DMS153 treated with DMSO at 0.1 percent for 48 hours (cell line): ENCODE measurements at regions not wholly inside any gene's neighbourhood (a gene's known extent, or its start where the extent isn't known, plus 50 kb on each side); places are given as distances from the start of the nearest gene placed in this dataset.

Source experiments
- DNase-seq: peaks from one replicate; lab custom pipeline; 2025; ENCODE audit not compliant: unreplicated experiment; lab: John Stamatoyannopoulos, UW

DNA sequence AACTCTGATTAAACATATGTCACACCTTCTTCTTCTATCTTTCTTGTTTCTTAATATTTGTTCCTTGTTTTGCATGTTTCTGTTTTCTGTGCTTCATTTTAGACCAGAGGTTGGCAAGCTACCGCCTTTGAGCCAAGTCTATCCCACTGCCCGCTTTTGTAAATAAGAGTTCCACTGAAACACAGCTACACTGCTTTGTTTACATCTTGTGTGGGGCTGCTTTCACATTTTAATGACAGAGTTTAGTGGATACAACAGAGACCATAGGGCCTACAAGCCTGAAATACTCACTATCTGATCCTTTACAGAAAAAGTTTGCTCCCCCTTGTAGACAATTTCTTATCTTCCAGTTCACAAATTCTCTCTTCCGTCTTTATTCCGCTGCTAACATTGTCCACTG, 109.4 kb upstream of the SPACA1 start:
- DNase-seq: no peak

DNA sequence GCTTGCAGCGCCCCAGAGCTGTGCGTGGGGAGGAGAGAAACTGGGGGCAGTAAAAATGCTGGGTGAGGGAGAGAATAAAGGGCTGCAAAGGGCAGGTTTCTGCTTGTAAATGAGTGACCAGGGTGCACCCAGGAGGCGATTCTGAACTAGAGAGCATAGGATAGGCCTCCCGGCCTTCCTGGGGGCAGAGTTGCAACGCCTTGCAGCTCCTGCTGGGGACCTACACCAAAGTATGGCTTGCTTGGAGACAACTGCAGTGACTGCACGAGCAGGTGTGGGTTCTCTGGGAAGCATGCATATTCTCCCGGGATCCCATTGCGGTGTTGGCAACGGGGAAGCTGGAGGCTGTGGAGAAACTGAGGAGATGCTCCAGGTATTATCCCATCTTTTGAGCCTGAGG, 111.6 kb upstream of the SPACA1 start:
- no peak for DNase-seq

GRCh38 chr6:87935196-87935595, 112.4 kb upstream of the SPACA1 start:
- no peak for DNase-seq

DNA sequence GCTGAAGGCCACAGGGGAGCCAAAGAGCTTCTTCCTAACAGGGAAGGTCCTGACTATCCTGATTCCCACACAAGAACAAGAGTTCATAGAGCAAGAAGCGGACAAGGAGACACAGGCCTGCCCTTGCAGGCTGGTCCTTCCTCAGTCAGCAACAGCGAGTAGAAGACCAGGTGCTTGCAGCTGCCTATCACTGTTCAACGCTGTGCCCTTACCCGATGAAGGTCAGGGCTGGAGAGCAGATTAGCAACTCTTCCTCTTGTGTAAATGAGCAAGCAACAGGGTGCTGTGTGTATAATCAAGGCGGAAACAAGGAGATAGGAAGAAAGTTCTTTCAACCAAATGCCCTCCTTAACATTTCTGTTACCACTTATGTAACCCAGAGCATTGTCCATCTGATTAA, 115.3 kb upstream of the SPACA1 start:
- DNase-seq: no peak

DNA sequence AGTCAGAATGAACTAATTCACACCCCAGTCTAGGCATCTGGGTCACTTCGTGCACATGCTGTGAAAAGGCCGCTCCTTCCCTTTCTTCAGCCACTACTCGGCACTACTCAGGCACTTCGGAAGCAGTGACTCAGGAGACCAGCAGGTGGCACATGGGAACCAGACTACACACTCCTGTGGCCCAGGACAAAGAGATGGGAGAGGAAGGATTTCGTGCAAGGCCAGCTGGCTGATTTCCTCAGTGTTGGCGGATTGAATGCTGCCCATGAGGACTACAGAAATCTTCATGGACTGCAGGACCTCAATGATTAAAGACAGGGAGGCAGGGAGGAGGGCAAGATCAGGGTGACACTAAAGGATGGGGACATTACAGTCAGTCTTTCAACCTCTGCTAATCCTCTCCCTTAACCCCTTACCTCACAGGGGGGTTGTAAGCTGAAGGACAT, 117.8 kb upstream of the SPACA1 start:
- peak; percentile 94 for DNase-seq

DNA sequence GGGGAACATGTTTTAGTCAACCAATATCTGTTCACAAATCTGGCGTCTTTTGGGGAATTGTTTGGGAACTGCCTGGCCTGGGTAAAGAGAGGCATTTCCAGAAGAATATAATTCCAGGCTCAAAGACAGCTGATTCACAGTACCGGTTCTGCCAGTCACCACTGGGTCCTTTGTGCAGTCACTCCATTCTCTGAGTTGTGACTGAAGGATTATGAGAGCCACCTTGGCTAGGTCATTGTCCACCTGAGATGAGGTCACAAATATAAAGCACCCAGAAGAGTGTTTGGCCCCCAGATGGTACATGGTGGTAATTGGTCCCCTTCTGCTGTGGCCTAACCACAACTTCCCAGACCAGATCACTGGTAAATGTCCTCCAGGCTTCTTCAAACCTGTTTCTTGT, 121.0 kb upstream of the SPACA1 start:
- no peak for DNase-seq

DNA sequence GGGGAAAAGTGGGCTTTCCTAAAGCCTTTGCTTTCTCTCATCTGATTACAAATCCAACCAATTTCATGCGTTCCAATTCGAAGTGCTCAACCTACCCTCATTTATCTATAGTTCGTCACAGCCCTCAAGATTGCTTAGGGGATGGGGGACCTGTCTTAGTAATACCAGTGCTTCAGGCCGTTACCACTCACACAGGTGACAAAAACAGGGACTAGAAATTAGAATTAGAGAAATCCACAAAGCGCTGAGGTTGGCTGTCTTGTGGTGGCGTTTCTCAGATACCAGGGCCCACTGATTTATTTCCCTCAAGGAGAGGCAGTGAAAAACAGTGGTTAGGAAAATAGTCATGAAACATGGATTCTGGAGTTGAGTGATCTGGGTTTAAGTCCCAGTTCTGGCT, 121.6 kb upstream of the SPACA1 start:
- DNase-seq: no peak

GRCh38 chr6:87925373-87926060, 122.1 kb upstream of the SPACA1 start:
- no peak for DNase-seq

GRCh38 chr6:87923389-87924050, 124.1 kb upstream of the SPACA1 start:
- DNase-seq: no peak

GRCh38 chr6:87922947-87923330, 124.7 kb upstream of the SPACA1 start:
- no peak for DNase-seq

DNA sequence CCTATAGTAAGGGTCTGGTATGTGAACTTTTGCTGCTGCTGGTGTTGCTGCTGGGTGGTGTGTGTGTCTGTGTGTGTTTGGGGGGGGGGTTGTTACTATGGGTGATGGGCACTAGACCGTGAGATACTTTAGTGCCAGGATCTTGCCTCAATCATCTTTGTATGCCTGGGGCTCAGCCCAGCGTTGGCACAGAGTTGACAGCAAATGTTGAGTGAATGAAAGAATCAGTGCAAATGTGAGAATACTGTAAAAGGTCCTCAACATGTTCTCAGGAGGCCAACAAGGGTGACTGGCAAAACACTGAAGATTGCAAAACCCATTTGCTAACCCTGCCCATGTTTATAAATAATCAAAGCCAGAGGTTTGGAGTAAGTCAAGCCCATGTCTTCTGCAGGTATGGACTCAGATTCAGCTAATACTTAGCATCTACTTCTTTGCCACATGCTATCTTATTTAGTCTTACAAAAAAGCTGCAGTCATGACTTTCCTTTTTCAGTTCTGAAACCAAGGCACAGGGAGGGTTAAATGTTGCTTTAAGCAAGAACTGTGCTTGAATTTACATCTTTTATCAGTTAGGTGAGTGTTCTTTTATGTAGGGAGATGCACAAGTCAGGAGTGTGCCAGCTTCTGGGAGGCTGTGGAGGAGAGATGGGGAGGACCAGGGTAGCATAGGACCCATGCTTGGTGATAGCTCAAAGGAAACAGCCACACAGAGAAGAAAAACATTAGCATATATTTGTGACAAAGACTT, 125.3 kb upstream of the SPACA1 start:
- DNase-seq: no peak

DNA sequence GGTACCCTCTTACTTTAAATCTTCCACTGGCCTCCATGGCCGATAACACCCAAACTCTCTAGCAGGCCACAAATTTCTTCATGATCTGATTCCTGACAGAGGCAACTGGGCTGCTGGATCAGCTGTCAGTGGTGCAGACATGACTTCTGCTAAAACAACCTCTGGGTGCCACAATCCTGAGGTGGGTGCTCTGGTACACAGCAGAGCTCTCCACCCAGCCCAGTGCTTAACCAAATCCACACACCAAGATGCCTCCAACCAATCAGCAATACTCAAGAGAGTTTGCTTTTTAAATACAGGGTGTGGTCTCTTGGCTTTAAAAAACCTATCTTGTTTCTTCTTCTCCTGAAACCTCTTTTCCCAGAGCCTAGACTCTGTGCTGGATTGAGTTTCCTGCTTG, 126.6 kb upstream of the SPACA1 start:
- DNase-seq: no peak

DNA sequence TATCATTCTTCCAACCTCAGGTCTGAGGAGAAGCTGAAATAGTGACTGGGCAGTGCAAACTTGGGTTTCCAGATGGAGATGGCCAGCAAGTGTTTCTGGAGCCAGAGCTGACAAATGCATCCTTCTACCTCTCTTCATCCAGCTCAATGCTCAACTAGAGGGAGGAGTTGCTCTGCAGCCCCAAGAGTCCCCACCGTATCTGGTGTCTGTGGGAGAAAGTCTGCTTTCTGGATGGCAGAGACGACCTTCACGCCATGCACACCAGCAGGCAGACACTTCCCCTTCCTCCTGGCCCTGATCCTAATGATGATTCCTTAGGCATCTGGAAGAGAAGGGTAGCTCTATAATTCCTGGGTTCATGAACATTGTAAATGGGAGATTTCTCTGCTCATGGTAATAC, 127.4 kb upstream of the SPACA1 start:
- DNase-seq: no peak

GRCh38 chr6:87919416-87919815, 128.2 kb upstream of the SPACA1 start:
- no peak for DNase-seq

DNA sequence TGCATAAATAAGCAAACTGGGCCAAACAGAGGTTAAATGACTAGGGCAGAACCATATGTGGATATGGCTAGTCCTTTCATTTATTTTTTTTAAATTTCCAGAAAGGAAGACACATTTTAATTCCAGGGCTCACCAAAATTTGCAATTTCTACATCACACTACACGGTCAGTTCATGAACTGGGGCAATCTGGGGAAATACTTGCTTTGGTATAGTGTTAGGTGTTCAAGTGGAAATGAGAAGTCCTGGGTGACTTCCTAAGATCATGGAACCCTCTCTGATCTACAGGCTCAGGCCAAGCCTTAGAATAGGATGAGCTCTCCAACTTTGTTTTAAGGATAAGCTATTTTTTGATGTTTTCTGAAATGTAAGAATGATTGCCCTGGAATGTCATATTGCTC, 128.6 kb upstream of the SPACA1 start:
- no peak for DNase-seq

DNA sequence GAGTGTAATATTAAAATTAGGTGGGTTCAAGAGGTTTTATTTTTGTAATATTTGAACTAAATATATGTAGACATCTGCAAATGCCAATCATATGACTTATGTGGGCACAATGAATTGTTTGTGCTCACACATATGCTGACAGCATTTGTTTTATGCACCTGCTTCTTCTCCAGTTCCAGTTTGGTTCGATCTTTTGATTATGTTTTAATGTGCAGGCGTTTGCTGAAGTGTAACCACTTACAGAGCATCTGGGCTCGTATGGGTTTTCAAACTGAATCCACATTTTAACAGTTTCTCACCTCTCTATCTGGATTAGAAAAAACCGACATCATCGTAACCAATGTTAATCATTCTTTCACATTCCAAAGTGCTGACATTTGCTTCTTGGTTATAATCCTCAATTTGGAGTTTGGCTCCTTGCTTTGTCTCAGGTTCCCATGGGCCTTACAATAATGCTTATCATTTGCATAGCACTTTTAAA, 129.1 kb upstream of the SPACA1 start:
- no peak for DNase-seq

DNA sequence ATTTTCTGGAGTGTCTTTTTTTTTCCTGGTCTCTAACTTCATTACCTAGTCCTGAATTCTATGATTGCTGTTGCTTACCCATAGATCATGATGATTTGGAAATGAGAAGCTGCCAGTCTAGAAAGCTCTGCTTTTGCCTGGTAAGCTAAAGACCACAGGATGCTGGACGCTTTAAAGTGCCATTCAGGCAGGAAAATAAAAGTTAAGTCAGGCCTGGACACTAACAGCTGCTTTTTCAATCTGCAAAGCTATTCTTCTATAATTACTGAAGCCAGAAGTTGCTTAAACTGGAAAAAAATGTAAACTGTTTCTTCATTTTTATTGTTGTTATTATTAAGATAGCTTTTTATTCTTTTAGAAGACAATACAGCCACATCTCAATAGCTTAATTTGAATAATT, 129.8 kb upstream of the SPACA1 start:
- no peak for DNase-seq

- DNase-seq: no peak
Measured at GRCh38 chr6:87916446-87916845, 131.2 kb upstream of the SPACA1 start.

DNA sequence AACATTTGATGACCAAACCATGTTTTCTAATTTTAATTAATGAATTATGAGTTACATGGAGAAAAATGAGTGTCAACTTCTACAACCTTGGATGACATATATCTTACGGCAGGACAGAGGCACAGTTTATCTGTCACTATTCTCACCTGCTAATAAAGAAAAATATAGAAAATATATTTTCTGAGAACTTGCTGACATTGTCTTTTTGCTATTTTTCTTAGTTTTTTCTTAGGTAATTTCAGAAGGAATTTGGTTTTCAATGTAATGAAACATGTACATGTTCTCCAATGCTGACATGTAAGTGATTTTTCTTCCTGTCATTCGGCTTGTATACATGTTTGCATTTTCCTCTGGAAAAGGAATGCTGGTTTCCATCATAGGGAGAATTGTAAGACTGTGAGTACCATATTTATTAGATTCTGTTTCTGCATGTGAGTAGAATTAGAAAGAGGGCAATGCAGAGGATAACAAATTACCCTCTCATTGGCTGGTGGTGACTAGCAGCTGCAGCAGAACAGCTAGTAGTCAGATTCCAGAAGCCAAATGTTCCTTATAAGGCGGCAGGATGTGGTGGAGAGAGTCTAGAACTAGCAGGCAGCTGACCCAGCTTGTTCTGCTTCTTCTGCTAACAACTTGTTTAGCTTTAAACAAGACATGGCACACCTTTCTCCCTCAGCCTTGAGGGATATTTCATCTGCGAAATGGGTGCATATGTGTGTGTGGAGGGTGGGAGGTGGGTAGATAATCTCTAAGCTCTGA, 132.8 kb upstream of the SPACA1 start:
- no peak for DNase-seq

GRCh38 chr6:87913974-87914373, 133.7 kb upstream of the SPACA1 start:
- DNase-seq: no peak

GRCh38 chr6:87912102-87912501, 135.5 kb upstream of the SPACA1 start:
- DNase-seq: no peak
